Pancreas (tissue), 10 donors: ENCODE measurements at regions not wholly inside any gene's neighbourhood (a gene's known extent, or its start where the extent isn't known, plus 50 kb on each side); places are given as distances from the start of the nearest gene placed in this dataset.

Source experiments
- ATAC-seq, 4 donors: fragments of 200-7000 bp; cut with Tn5 transposase; one replicate each; pipeline versions ENCODE4 v1.8.0 to v1.9.1; 2020; ENCODE audit warnings: mild to moderate bottlenecking in 4 of 4, moderate library complexity in 4 of 4
- DNase-seq, 6 donors: peaks; one replicate each; pipeline ENCODE4 v3.0.0-alpha.2; 2020
- FAIRE-seq: peaks from 2 replicates; lab custom pipeline; 2012; peaks lifted over from hg19 to GRCh38; lab: Jason Lieb, UNC
- H3K27ac ChIP-seq, 4 donors: fragments of 200-600 bp; sonication (generic); 1 replicate in 3 of 4; 2 replicates in 1 of 4; pipeline versions ENCODE4 v1.5.0 to v1.8.0; 2020
- H3K27me3 ChIP-seq, 4 donors: fragments of 200-600 bp; one replicate each; pipeline ENCODE4 v1.8.0; 2021
- H3K36me3 ChIP-seq, 3 donors: fragments of 200-600 bp; sonication (generic) in 1 of 3; one replicate each; pipeline versions ENCODE4 v1.5.0 to v1.8.0; 2020 to 2021
- H3K4me1 ChIP-seq, 3 donors: fragments of 200-600 bp; one replicate each; pipeline ENCODE4 v1.8.0; 2021
- H3K4me3 ChIP-seq, 4 donors: fragments of 200-600 bp; sonication (generic) in 2 of 4; one replicate each; pipeline versions ENCODE4 v1.5.0 to v1.8.0; 2020 to 2021
- H3K9me3 ChIP-seq, 4 donors: fragments of 200-600 bp; one replicate each; pipeline ENCODE4 v1.8.0; 2021
- CTCF ChIP-seq, 4 donors: fragments of 200-600 bp; sonication (generic) in 3 of 4; IDR thresholded peaks; one replicate each; pipeline versions ENCODE4 v1.5.0 to v1.8.0; 2021; ENCODE audit warnings: antibody characterized with exemption in 4 of 4
- WGBS, 2 donors: extraction: QIAGEN DNeasy Blood & Tissue Kit; methylation state at CpG; one replicate each; pipeline ENCODE4 v1.1.7; 2013; 5-methylcytosine and 5-hydroxymethylcytosine counted together
- intact Hi-C, 3 donors: fragments of 100-400 bp; cut with DNase I; formaldehyde crosslinking; loops; one replicate each; pipeline versions ENCODE4 v1.11.1 to v1.14.2; 2022
- donor health status: healthy with polysubstance abuse.
- donor health status: DM: no; HTN: no; CAD: no; lungs with moderate emphysema.
- donor health status: DM: no; HTN: no; CAD: no.
- donor health status: control.
- donor health status: control.
- donor health status: Bipolar disorder and iron deficiency.
- donor health status: DM: yes; HTN: yes; CAD: no.
- donor health status: DM: no; HTN: no; CAD: no.
- donor health status: DM: no; HTN: no; CAD: no.
- donor health status: DM: yes; HTN: yes; CAD: no.

GRCh38 chr13:30151388-30151787 is 156.0 kb downstream of the KATNAL1 start:
- no peak for TF ChIP-seq CTCF (IDR thresholded peaks at IDR 0.05)
- no peak for ATAC-seq
- H3K9me3 ChIP-seq: no peaks in the 10 kb centered on the region
- H3K27ac ChIP-seq: no peak overlapping the region
- FAIRE-seq: no peak
- no peaks in the 10 kb centered on the region for H3K36me3 ChIP-seq
- intact Hi-C loops: no loop called here
- H3K4me1 ChIP-seq: no peaks in the 10 kb centered on the region
- H3K4me3 ChIP-seq: no peak overlapping the region
- no peak for DNase-seq
- WGBS, 2 donors: 65 to 70% methylated on average over 5 of the region's 5 CpGs
- peaks cover 0 to 5% (median 0%) of the 10 kb centered on the region in 4 donors for H3K27me3 ChIP-seq

GRCh38 chr13:30149248-30149647 is 158.1 kb downstream of the KATNAL1 start:
- Histone ChIP-seq H3K4me3 (no peak overlapping the region), H3K36me3 (no peaks in the 10 kb centered on the region), H3K9me3 (no peaks in the 10 kb centered on the region), H3K27ac (no peak overlapping the region), H3K27me3 (peaks cover 0 to 1% (median 0%) of the 10 kb centered on the region in 4 donors), H3K4me1 (no peaks in the 10 kb centered on the region)
- FAIRE-seq (no peak), DNase-seq (no peak), ATAC-seq (no peak)
- TF ChIP-seq CTCF (IDR thresholded peaks at IDR 0.05): no peak
- intact Hi-C loops: no loop called here
- WGBS, 2 donors: 94 to 100% methylated on average over 2 of the region's 2 CpGs

GRCh38 chr13:30148786-30149185 is 158.6 kb downstream of the KATNAL1 start:
- no peak for FAIRE-seq
- intact Hi-C loops: no loop called here
- TF ChIP-seq CTCF (IDR thresholded peaks at IDR 0.05): no peak
- Histone ChIP-seq H3K27ac (no peak overlapping the region), H3K4me3 (no peak overlapping the region), H3K27me3 (no peaks in the 10 kb centered on the region), H3K9me3 (no peaks in the 10 kb centered on the region), H3K4me1 (no peaks in the 10 kb centered on the region), H3K36me3 (no peaks in the 10 kb centered on the region)
- ATAC-seq: no peak
- DNase-seq: no peak
- WGBS, 2 donors: 81 to 87% methylated on average over 8 of the region's 8 CpGs

GRCh38 chr13:30148171-30148754 is 159.1 kb downstream of the KATNAL1 start:
- WGBS, 2 donors: 69 to 73% methylated on average over 9 of the region's 9 CpGs
- Histone ChIP-seq H3K9me3 (no peaks in the 10 kb centered on the region), H3K27ac (no peak overlapping the region), H3K27me3 (no peaks in the 10 kb centered on the region), H3K4me3 (no peak overlapping the region), H3K4me1 (no peaks in the 10 kb centered on the region), H3K36me3 (no peaks in the 10 kb centered on the region)
- ATAC-seq (no peak), FAIRE-seq (no peak), DNase-seq (no peak)
- TF ChIP-seq CTCF (IDR thresholded peaks at IDR 0.05): no peak
- intact Hi-C loops: no loop called here

- Histone ChIP-seq H3K36me3 (no peaks in the 10 kb centered on the region), H3K27me3 (no peaks in the 10 kb centered on the region), H3K4me1 (no peaks in the 10 kb centered on the region), H3K27ac (no peak overlapping the region), H3K4me3 (no peak overlapping the region), H3K9me3 (no peaks in the 10 kb centered on the region)
- no peak for DNase-seq
- intact Hi-C loops: no loop called here
- no peak for FAIRE-seq
- TF ChIP-seq CTCF (IDR thresholded peaks at IDR 0.05): no peak
- ATAC-seq: no peak
- WGBS, 2 donors: 87 to 97% methylated on average over 2 of the region's 2 CpGs
Measured at GRCh38 chr13:30147421-30147820, 159.9 kb downstream of the KATNAL1 start.
